Coronary artery (tissue), 2 donors: ENCODE measurements at regions not wholly inside any gene's neighbourhood (a gene's known extent, or its start where the extent isn't known, plus 50 kb on each side); places are given as distances from the start of the nearest gene placed in this dataset.
"Not testable (repeated sequence)": the region's sequence is repeated elsewhere in the genome, so short reads cannot be mapped to it uniquely, and the experiment has no call there.

Source experiments
- DNase-seq: peaks from one replicate; pipeline ENCODE4 v3.0.0-alpha.2; 2017; ENCODE audit warnings: low spot score
- H3K27ac ChIP-seq, 2 donors: fragments of 200-600 bp; sonication (generic); one replicate each; pipeline ENCODE4 v1.5.1; 2016 to 2019
- H3K4me3 ChIP-seq: fragments of 200-600 bp; sonication (generic); 2 replicates; pipeline ENCODE4 v1.5.1; 2016; ENCODE audit warnings: mild to moderate bottlenecking, moderate library complexity
- CTCF ChIP-seq: fragments of 200-600 bp; sonication (generic); IDR thresholded peaks from one replicate; pipeline ENCODE4 v1.5.1; 2019; ENCODE audit warnings: antibody characterized with exemption

- no peak for TF ChIP-seq CTCF
- no peak overlapping the region for H3K4me3 ChIP-seq
Measured at GRCh38 chr7:15068324-15068723, 165.8 kb upstream of the DGKB start.

GRCh38 chr7:15057272-15057671, 154.7 kb upstream of the DGKB start:
- H3K4me3 ChIP-seq = no peak overlapping the region
- H3K27ac ChIP-seq = no peak overlapping the region
- DNase-seq = no peak
- no peak for TF ChIP-seq CTCF

More at GRCh38 chr7:15068324-15068723, 165.8 kb upstream of the DGKB start:
- DNase-seq = no peak
- no peak overlapping the region for H3K27ac ChIP-seq

- H3K4me3 ChIP-seq, H3K27ac ChIP-seq, DNase-seq: not testable (repeated sequence)
Measured at GRCh38 chr7:15054304-15054703, 151.8 kb upstream of the DGKB start.

GRCh38 chr7:15049157-15049556, 146.6 kb upstream of the DGKB start:
- Histone ChIP-seq H3K27ac (no peak overlapping the region), H3K4me3 (no peak overlapping the region)
- TF ChIP-seq CTCF = no peak
- no peak for DNase-seq

GRCh38 chr7:15046861-15047260, 144.3 kb upstream of the DGKB start:
- Histone ChIP-seq H3K4me3 (no peak overlapping the region), H3K27ac (no peak overlapping the region)
- no peak for TF ChIP-seq CTCF
- no peak for DNase-seq

GRCh38 chr7:15043931-15044330, 141.4 kb upstream of the DGKB start:
- Histone ChIP-seq H3K4me3 (no peak overlapping the region), H3K27ac (no peak overlapping the region)
- no peak for DNase-seq
- no peak for TF ChIP-seq CTCF

GRCh38 chr7:15042285-15043065, 139.9 kb upstream of the DGKB start:
- Histone ChIP-seq H3K27ac (no peak overlapping the region), H3K4me3 (no peak overlapping the region)
- DNase-seq = no peak
- no peak for TF ChIP-seq CTCF
